Inflammatory macrophage (primary cell): ENCODE measurements at regions not wholly inside any gene's neighbourhood (a gene's known extent, or its start where the extent isn't known, plus 50 kb on each side); places are given as distances from the start of the nearest gene placed in this dataset.

ENCODE experiments used
- DNase-seq, 2 donors: peaks; one replicate each; pipeline ENCODE4 v3.0.0-alpha.2; 2020 to 2022

GRCh38 chr6:114605656-114606055 lies 262.8 kb upstream of the HS3ST5 start:
- no peak for DNase-seq

GRCh38 chr6:114600381-114600780 lies 257.6 kb upstream of the HS3ST5 start:
- no peak for DNase-seq

- DNase-seq = no peak
Observed at GRCh38 chr6:114595591-114595990, 252.8 kb upstream of the HS3ST5 start.

GRCh38 chr6:114595186-114595585 lies 252.4 kb upstream of the HS3ST5 start:
- no peak for DNase-seq

GRCh38 chr6:114592506-114592905 lies 249.7 kb upstream of the HS3ST5 start:
- DNase-seq = no peak

GRCh38 chr6:114588726-114589125 lies 245.9 kb upstream of the HS3ST5 start:
- DNase-seq = no peak

- no peak for DNase-seq
Observed at GRCh38 chr6:114586298-114586697, 243.5 kb upstream of the HS3ST5 start.

GRCh38 chr6:114581293-114581692 lies 238.5 kb upstream of the HS3ST5 start:
- no peak for DNase-seq

GRCh38 chr6:114580882-114581281 lies 238.1 kb upstream of the HS3ST5 start:
- no peak for DNase-seq

- DNase-seq = no peak
Observed at GRCh38 chr6:114579486-114579885, 236.7 kb upstream of the HS3ST5 start.

GRCh38 chr6:114577109-114577508 lies 234.3 kb upstream of the HS3ST5 start:
- DNase-seq = no peak

GRCh38 chr6:114576330-114576729 lies 233.5 kb upstream of the HS3ST5 start:
- DNase-seq = no peak

GRCh38 chr6:114569669-114570068 lies 226.8 kb upstream of the HS3ST5 start:
- no peak for DNase-seq

- DNase-seq = no peak
Observed at GRCh38 chr6:114564302-114564933, 221.6 kb upstream of the HS3ST5 start.

GRCh38 chr6:114559419-114559818 lies 216.6 kb upstream of the HS3ST5 start:
- DNase-seq = no peak

GRCh38 chr6:114558153-114558552 lies 215.3 kb upstream of the HS3ST5 start:
- no peak for DNase-seq

- DNase-seq = no peak
Observed at GRCh38 chr6:114556846-114557488, 214.1 kb upstream of the HS3ST5 start.

GRCh38 chr6:114550316-114550715 lies 207.5 kb upstream of the HS3ST5 start:
- no peak for DNase-seq

GRCh38 chr6:114543696-114544095 lies 200.9 kb upstream of the HS3ST5 start:
- DNase-seq = no peak

GRCh38 chr6:114541794-114542193 lies 199.0 kb upstream of the HS3ST5 start:
- DNase-seq = no peak

- DNase-seq = no peak
Observed at GRCh38 chr6:114537977-114538376, 195.2 kb upstream of the HS3ST5 start.

GRCh38 chr6:114534813-114535212 lies 192.0 kb upstream of the HS3ST5 start:
- DNase-seq = no peak

GRCh38 chr6:114524081-114524480 lies 181.3 kb upstream of the HS3ST5 start:
- no peak for DNase-seq

- DNase-seq = no peak
Observed at GRCh38 chr6:114523508-114523907, 180.7 kb upstream of the HS3ST5 start.

GRCh38 chr6:114521926-114522325 lies 179.1 kb upstream of the HS3ST5 start:
- no peak for DNase-seq
